HL-60 (cell line): ENCODE measurements at regions not wholly inside any gene's neighbourhood (a gene's known extent, or its start where the extent isn't known, plus 50 kb on each side); places are given as distances from the start of the nearest gene placed in this dataset.

ENCODE experiments used
- CTCF ChIP-seq: IDR thresholded peaks from one replicate; pipeline ENCODE4 v1.5.1; 2011; ENCODE audit warnings: low read length, control low read depth, inconsistent platforms; ENCODE audit not compliant: insufficient read depth
- GABPA ChIP-seq: IDR thresholded peaks from 2 replicates; pipeline ENCODE4 v1.6.1; 2012; ENCODE audit warnings: low read depth
- POLR2AphosphoS5 ChIP-seq: IDR thresholded peaks from 2 replicates; pipeline ENCODE4 v1.6.1; 2012; ENCODE audit warnings: low read depth
- SPI1 ChIP-seq: IDR thresholded peaks from 2 replicates; pipeline ENCODE4 v1.6.1; 2012; ENCODE audit warnings: low read depth, mild to moderate bottlenecking, borderline replicate concordance
- TF ChIP-seq, protein P1 (sequence below): IDR thresholded peaks from 2 replicates; pipeline ENCODE4 v1.6.1; 2012; ENCODE audit warnings: low read depth; ENCODE audit not compliant: insufficient replicate concordance

DNA sequence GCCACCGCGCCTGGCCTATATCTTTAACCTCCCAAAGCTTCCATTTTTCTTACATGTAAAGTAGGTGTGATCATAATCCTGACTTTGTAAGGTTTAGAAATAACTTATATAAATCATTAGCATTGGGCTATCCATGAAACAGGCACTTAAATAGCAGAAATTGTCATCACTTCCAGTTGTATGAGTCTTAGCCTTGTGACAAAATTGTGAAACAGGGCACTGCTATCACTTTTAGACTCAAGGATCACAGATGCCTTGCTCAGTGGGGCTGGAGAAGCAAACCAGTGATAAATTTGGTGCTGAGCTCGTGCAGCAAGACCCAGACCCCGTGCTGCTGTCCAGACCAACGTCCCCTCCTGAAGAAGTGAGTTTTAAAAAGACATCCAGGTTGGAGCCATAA is 209.7 kb downstream of the KATNAL1 start:
- no peak for TF ChIP-seq CTCF
- TF ChIP-seq POLR2AphosphoS5, result no peak
- no peak for TF ChIP-seq SPI1
- no peak for TF ChIP-seq GABPA
- TF ChIP-seq, protein P1, sequence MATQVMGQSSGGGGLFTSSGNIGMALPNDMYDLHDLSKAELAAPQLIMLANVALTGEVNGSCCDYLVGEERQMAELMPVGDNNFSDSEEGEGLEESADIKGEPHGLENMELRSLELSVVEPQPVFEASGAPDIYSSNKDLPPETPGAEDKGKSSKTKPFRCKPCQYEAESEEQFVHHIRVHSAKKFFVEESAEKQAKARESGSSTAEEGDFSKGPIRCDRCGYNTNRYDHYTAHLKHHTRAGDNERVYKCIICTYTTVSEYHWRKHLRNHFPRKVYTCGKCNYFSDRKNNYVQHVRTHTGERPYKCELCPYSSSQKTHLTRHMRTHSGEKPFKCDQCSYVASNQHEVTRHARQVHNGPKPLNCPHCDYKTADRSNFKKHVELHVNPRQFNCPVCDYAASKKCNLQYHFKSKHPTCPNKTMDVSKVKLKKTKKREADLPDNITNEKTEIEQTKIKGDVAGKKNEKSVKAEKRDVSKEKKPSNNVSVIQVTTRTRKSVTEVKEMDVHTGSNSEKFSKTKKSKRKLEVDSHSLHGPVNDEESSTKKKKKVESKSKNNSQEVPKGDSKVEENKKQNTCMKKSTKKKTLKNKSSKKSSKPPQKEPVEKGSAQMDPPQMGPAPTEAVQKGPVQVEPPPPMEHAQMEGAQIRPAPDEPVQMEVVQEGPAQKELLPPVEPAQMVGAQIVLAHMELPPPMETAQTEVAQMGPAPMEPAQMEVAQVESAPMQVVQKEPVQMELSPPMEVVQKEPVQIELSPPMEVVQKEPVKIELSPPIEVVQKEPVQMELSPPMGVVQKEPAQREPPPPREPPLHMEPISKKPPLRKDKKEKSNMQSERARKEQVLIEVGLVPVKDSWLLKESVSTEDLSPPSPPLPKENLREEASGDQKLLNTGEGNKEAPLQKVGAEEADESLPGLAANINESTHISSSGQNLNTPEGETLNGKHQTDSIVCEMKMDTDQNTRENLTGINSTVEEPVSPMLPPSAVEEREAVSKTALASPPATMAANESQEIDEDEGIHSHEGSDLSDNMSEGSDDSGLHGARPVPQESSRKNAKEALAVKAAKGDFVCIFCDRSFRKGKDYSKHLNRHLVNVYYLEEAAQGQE, result no peak
